ENCODE measurements at regions not wholly inside any gene's neighbourhood (a gene's known extent, or its start where the extent isn't known, plus 50 kb on each side); places are given as distances from the start of the nearest gene placed in this dataset.

GRCh38 chr5:75909223-75909622 is 174.0 kb upstream of the SV2C start:
- no peak for TF ChIP-seq REST (IDR thresholded peaks at IDR 0.05; ENCODE audit: unreplicated experiment)
- no peak for TF ChIP-seq POLR2AphosphoS5 (IDR thresholded peaks at IDR 0.05; ENCODE audit: low read depth)
- TF ChIP-seq CTCF (conservative IDR thresholded peaks at IDR 0.05; ENCODE audit: low read depth in 2 of 2), result no peak
- TF ChIP-seq EZH2 (IDR thresholded peaks at IDR 0.05; ENCODE audit: low read depth, unreplicated experiment), result no peak
- no peak for TF ChIP-seq CREB1 (CRISPR knock-in tag; IDR thresholded peaks at IDR 0.05; ENCODE audit: low read depth)
- no peak for TF ChIP-seq EZH2phosphoT487 (IDR thresholded peaks at IDR 0.05; ENCODE audit: unreplicated experiment)
- no peak for TF ChIP-seq JUNB (IDR thresholded peaks at IDR 0.05; ENCODE audit: unreplicated experiment)
- TF ChIP-seq ZNF462 (CRISPR knock-in tag; IDR thresholded peaks at IDR 0.05), result no peak
